ENCODE measurements at regions not wholly inside any gene's neighbourhood (a gene's known extent, or its start where the extent isn't known, plus 50 kb on each side); places are given as distances from the start of the nearest gene placed in this dataset.

GRCh38 chr7:35499226-35499625 is 195.7 kb downstream of the HERPUD2 start:
- TF ChIP-seq POLR2A (IDR thresholded peaks at IDR 0.05; ENCODE audit: low read depth, low read length) (no peak), POLR2AphosphoS5 (IDR thresholded peaks at IDR 0.05; ENCODE audit: low read depth, low read length) (no peak)

Measured in GM12891 (cell line).